Endothelial cell (in vitro differentiated cells): ENCODE measurements at regions not wholly inside any gene's neighbourhood (a gene's known extent, or its start where the extent isn't known, plus 50 kb on each side); places are given as distances from the start of the nearest gene placed in this dataset.

Source experiments
- DNase-seq: peaks from one replicate; pipeline ENCODE4 v3.0.0; 2021; ENCODE audit warnings: low spot score
- H3K27ac Mint-ChIP-seq: one replicate; pipeline ENCODE4 v1.8.0; 2021; ENCODE audit warnings: mixed read lengths, inconsistent platforms; ENCODE audit not compliant: unreplicated experiment
- H3K27me3 Mint-ChIP-seq: one replicate; pipeline ENCODE4 v1.8.0; 2021; ENCODE audit warnings: mild to moderate bottlenecking, moderate library complexity, mixed read lengths, inconsistent platforms; ENCODE audit not compliant: unreplicated experiment
- H3K36me3 Mint-ChIP-seq: one replicate; pipeline ENCODE4 v1.8.0; 2021; ENCODE audit warnings: mild to moderate bottlenecking, low read depth, mixed read lengths, inconsistent platforms; ENCODE audit not compliant: unreplicated experiment
- H3K4me1 Mint-ChIP-seq: one replicate; pipeline ENCODE4 v1.8.0; 2021; ENCODE audit warnings: mild to moderate bottlenecking, mixed read lengths, inconsistent platforms; ENCODE audit not compliant: unreplicated experiment
- H3K4me3 Mint-ChIP-seq: one replicate; pipeline ENCODE4 v1.8.0; 2021; ENCODE audit warnings: mild to moderate bottlenecking, mixed read lengths, inconsistent platforms; ENCODE audit not compliant: unreplicated experiment
- H3K9me3 Mint-ChIP-seq: one replicate; pipeline ENCODE4 v1.8.0; 2021; ENCODE audit warnings: mixed read lengths, inconsistent platforms; ENCODE audit not compliant: unreplicated experiment
- TF ChIP-seq, protein P1 (sequence below): fragments of 200-600 bp; sonication (generic); IDR thresholded peaks from one replicate; pipeline ENCODE4 v1.5.0; 2021; ENCODE audit warnings: antibody characterized with exemption; ENCODE audit not compliant: unreplicated experiment

DNA sequence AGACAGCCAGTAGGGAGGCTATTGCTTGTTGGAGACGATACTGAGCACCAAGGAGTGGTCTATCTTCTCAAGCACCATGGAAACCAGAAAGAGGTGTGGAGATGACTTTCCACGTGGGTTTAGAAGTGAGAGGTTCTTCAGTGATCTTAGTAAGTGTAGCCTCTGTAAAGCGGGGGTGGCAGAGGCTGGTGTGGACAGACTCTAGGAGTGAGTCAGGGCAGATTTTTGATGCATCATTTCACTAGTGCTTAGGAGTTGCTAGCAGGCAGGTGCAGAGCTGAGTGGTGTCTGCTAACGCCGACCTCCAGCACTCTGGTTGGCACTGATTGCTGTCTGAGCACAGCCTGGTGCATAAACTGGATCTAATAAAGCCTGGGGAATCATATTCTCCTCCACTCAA is 78.4 kb upstream of the ADO start:
- H3K4me3 Mint-ChIP-seq: no peak overlapping the region
- TF ChIP-seq, protein P1, sequence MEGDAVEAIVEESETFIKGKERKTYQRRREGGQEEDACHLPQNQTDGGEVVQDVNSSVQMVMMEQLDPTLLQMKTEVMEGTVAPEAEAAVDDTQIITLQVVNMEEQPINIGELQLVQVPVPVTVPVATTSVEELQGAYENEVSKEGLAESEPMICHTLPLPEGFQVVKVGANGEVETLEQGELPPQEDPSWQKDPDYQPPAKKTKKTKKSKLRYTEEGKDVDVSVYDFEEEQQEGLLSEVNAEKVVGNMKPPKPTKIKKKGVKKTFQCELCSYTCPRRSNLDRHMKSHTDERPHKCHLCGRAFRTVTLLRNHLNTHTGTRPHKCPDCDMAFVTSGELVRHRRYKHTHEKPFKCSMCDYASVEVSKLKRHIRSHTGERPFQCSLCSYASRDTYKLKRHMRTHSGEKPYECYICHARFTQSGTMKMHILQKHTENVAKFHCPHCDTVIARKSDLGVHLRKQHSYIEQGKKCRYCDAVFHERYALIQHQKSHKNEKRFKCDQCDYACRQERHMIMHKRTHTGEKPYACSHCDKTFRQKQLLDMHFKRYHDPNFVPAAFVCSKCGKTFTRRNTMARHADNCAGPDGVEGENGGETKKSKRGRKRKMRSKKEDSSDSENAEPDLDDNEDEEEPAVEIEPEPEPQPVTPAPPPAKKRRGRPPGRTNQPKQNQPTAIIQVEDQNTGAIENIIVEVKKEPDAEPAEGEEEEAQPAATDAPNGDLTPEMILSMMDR: no peak
- no peaks in the 10 kb centered on the region for H3K36me3 Mint-ChIP-seq
- no peak overlapping the region for H3K27ac Mint-ChIP-seq
- H3K27me3 Mint-ChIP-seq: peaks cover 7% of the 10 kb centered on the region
- no peaks in the 10 kb centered on the region for H3K9me3 Mint-ChIP-seq
- no peak for DNase-seq
- H3K4me1 Mint-ChIP-seq: peaks cover 13% of the 10 kb centered on the region

DNA sequence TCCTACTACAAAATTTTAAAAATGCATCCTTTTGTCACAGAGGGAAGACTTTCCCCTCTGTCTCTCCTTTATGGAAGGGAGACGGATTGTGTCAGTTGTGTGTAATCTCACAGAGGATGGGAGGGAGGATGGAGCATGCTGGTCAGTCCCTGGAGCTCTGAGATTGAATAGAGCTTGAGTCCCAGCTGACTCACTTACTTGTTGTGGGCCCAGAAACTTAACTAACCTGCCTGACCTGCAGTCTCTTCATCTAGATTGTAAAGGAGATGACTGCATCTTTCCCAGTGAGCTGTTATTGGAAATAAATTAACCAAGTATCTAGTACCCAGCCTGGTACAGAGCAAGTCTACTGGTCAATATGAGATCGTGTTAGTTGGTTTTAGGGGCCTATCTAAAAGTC is 77.9 kb upstream of the ADO start:
- DNase-seq: no peak
- Mint-ChIP-seq H3K36me3 (no peaks in the 10 kb centered on the region), H3K4me1 (peaks cover 13% of the 10 kb centered on the region), H3K4me3 (no peak overlapping the region), H3K27ac (no peak overlapping the region), H3K27me3 (peaks cover 7% of the 10 kb centered on the region), H3K9me3 (no peaks in the 10 kb centered on the region)
- TF ChIP-seq, protein P1: no peak

DNA sequence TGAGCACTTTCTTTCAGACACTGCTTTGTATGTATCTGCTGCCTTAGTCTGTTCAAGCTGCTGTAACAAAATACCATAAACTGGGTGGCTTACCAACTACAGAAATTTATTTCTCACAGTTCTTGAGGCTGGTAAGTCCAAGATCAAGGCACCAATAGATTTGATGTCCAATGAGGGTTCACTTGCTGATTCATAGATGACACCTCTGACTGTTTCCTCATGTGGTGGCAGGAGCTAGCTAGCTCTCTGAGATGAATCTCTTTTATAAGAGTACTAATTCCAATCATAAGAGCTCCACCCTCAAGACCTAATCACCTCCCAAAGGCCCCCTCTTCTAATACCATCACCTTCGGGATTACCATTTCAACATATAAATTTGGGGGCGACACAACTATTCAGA is 76.6 kb upstream of the ADO start:
- Mint-ChIP-seq H3K27ac (no peak overlapping the region), H3K4me3 (no peak overlapping the region), H3K36me3 (no peaks in the 10 kb centered on the region), H3K9me3 (no peaks in the 10 kb centered on the region), H3K27me3 (peaks cover 7% of the 10 kb centered on the region), H3K4me1 (peaks cover 13% of the 10 kb centered on the region)
- DNase-seq: no peak
- TF ChIP-seq, protein P1: no peak

DNA sequence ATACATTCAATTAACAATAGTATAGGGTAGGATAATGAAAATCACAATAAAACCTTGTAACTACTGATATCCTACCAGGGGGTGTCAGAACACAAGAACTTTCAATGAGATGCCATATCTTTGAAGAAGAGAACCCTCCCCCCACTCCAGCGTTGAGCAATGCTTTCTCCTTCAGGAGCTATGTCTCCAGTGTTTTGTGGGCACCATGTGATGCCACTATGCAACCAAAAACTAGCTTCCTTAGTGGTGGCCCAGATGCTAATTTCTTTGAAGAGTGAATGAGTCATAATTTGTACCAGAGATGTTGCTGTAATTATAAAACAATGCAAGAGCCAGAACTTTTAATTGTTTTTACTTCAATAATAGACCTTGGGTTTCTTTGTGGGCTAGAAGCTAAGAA is 76.0 kb upstream of the ADO start:
- H3K36me3 Mint-ChIP-seq: no peaks in the 10 kb centered on the region
- TF ChIP-seq, protein P1: no peak
- H3K27me3 Mint-ChIP-seq: peaks cover 7% of the 10 kb centered on the region
- no peak for DNase-seq
- H3K4me3 Mint-ChIP-seq: no peak overlapping the region
- no peaks in the 10 kb centered on the region for H3K9me3 Mint-ChIP-seq
- peaks cover 13% of the 10 kb centered on the region for H3K4me1 Mint-ChIP-seq
- no peak overlapping the region for H3K27ac Mint-ChIP-seq

DNA sequence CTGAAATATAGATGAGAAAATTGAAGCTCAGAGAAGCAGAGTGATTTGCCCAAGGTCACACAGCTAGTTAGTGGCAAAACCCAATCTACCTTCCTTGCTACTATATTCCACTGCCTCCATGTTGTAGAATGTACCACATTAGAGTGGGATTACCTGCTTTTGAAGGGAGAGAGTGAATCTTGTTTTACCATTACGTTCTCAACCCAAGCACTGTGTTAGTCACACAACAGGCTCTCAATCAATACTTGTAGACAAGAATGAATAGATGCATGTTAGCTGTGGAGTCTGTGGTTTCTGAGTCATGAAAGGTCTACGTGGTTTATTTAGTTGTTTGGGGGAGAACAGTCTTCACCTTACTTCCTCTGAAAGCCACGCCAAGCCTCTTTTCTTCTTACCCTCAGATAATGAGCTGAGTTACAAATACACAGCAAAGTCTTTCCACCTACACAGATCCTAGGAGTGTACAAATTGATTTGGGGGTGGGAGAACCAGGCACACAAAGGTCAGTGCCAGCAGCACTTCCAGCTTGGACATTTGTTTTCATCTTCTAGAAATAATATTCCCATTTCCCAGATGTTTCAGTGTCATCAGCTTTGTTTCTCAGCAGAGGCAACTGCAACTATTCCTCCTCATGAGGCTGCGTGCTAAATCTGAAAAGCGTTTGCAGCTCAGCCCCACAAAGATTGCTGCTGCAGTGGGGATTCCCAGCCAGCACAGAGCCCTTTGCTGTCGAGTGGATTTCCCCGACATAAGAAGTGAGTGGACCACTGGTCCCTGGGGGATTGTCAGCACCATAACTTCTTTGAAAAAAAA is 71.5 kb upstream of the ADO start:
- DNase-seq: no peak
- TF ChIP-seq, protein P1: no peak
- Mint-ChIP-seq H3K27me3 (peaks cover 3% of the 10 kb centered on the region), H3K4me3 (no peak overlapping the region), H3K4me1 (peaks cover 13% of the 10 kb centered on the region), H3K27ac (no peak overlapping the region), H3K36me3 (no peaks in the 10 kb centered on the region), H3K9me3 (no peaks in the 10 kb centered on the region)
